Peyer's patch (tissue), 4 donors: ENCODE measurements at regions not wholly inside any gene's neighbourhood (a gene's known extent, or its start where the extent isn't known, plus 50 kb on each side); places are given as distances from the start of the nearest gene placed in this dataset.

Source experiments
- DNase-seq, 3 donors: peaks; one replicate each; pipeline ENCODE4 v3.0.0-alpha.2; 2017 to 2019
- H3K27ac ChIP-seq, 4 donors: fragments of 200-600 bp; sonication (generic); one replicate each; pipeline ENCODE4 v1.5.1; 2016 to 2019
- H3K27me3 ChIP-seq, 2 donors: fragments of 200-600 bp; sonication (generic); one replicate each; pipeline ENCODE4 v1.5.1; 2019
- H3K36me3 ChIP-seq, 3 donors: fragments of 200-600 bp; sonication (generic); one replicate each; pipeline ENCODE4 v1.5.1; 2016 to 2019
- H3K4me1 ChIP-seq, 4 donors: fragments of 200-600 bp; sonication (generic); one replicate each; pipeline ENCODE4 v1.5.1; 2016 to 2019
- H3K4me3 ChIP-seq, 4 donors: fragments of 200-600 bp; sonication (generic); 1 replicate in 3 of 4; 2 replicates in 1 of 4; pipeline ENCODE4 v1.5.1; 2016 to 2019; ENCODE audit warnings: mild to moderate bottlenecking in 1 of 4
- H3K9me3 ChIP-seq, 4 donors: fragments of 200-600 bp; sonication (generic); one replicate each; pipeline ENCODE4 v1.5.1; 2016 to 2019; ENCODE audit warnings: mild to moderate bottlenecking in 1 of 4
- CTCF ChIP-seq, 6 experiments: fragments of 450-650 bp in 4 of 6; fragments of 200-600 bp in 2 of 6; sonication (generic) in 1 of 6; IDR thresholded peaks; one replicate each; pipeline ENCODE4 v1.5.1; 2017 to 2019; ENCODE audit warnings: antibody characterized with exemption in 6 of 6, mild to moderate bottlenecking in 3 of 6, moderate library complexity in 1 of 6
- POLR2A ChIP-seq, 2 donors: fragments of 450-650 bp; IDR thresholded peaks; one replicate each; pipeline ENCODE4 v1.5.1; 2017; ENCODE audit warnings: antibody characterized with exemption in 2 of 2, mild to moderate bottlenecking in 2 of 2, moderate library complexity in 2 of 2

GRCh38 chr1:29835406-29835805 lies 599.1 kb downstream of the PTPRU start:
- no peaks in the 10 kb centered on the region for H3K9me3 ChIP-seq
- H3K36me3 ChIP-seq = no peaks in the 10 kb centered on the region
- H3K4me1 ChIP-seq = no peaks in the 10 kb centered on the region
- no peak overlapping the region for H3K27ac ChIP-seq
- H3K4me3 ChIP-seq = no peak overlapping the region
- H3K27me3 ChIP-seq = no peaks in the 10 kb centered on the region
- no peak for DNase-seq
- TF ChIP-seq POLR2A (IDR thresholded peaks at IDR 0.05) = no peak

- H3K9me3 ChIP-seq = no peaks in the 10 kb centered on the region
- TF ChIP-seq POLR2A (IDR thresholded peaks at IDR 0.05) = no peak
- no peak for TF ChIP-seq CTCF (IDR thresholded peaks at IDR 0.05)
- no peaks in the 10 kb centered on the region for H3K36me3 ChIP-seq
- H3K4me1 ChIP-seq = no peaks in the 10 kb centered on the region
- peak in 1 of 3 donors; percentile 45 for DNase-seq
- no peak overlapping the region for H3K4me3 ChIP-seq
- no peaks in the 10 kb centered on the region for H3K27me3 ChIP-seq
- H3K27ac ChIP-seq = no peak overlapping the region
Measured at GRCh38 chr1:29833581-29833980, 597.3 kb downstream of the PTPRU start.

GRCh38 chr1:29832936-29833335 lies 596.6 kb downstream of the PTPRU start:
- H3K27me3 ChIP-seq = no peaks in the 10 kb centered on the region
- H3K36me3 ChIP-seq = no peaks in the 10 kb centered on the region
- no peaks in the 10 kb centered on the region for H3K4me1 ChIP-seq
- H3K9me3 ChIP-seq = no peaks in the 10 kb centered on the region
- H3K27ac ChIP-seq = no peak overlapping the region
- H3K4me3 ChIP-seq = no peak overlapping the region
- DNase-seq = no peak
- TF ChIP-seq POLR2A (IDR thresholded peaks at IDR 0.05) = no peak
- TF ChIP-seq CTCF (IDR thresholded peaks at IDR 0.05) = no peak

GRCh38 chr1:29832471-29832870 lies 596.1 kb downstream of the PTPRU start:
- Histone ChIP-seq H3K9me3 (no peaks in the 10 kb centered on the region), H3K36me3 (no peaks in the 10 kb centered on the region), H3K27me3 (no peaks in the 10 kb centered on the region), H3K4me3 (no peak overlapping the region), H3K4me1 (no peaks in the 10 kb centered on the region), H3K27ac (no peak overlapping the region)
- DNase-seq = no peak
- TF ChIP-seq POLR2A (IDR thresholded peaks at IDR 0.05) = no peak
- TF ChIP-seq CTCF (IDR thresholded peaks at IDR 0.05) = no peak

GRCh38 chr1:29831500-29832117 lies 595.3 kb downstream of the PTPRU start:
- no peak overlapping the region for H3K4me3 ChIP-seq
- H3K27me3 ChIP-seq = no peaks in the 10 kb centered on the region
- no peaks in the 10 kb centered on the region for H3K36me3 ChIP-seq
- DNase-seq = no peak
- no peaks in the 10 kb centered on the region for H3K4me1 ChIP-seq
- no peak overlapping the region for H3K27ac ChIP-seq
- no peaks in the 10 kb centered on the region for H3K9me3 ChIP-seq
- TF ChIP-seq POLR2A (IDR thresholded peaks at IDR 0.05) (no peak), CTCF (IDR thresholded peaks at IDR 0.05) (no peak)

- H3K4me3 ChIP-seq = no peak overlapping the region
- H3K9me3 ChIP-seq = no peaks in the 10 kb centered on the region
- TF ChIP-seq CTCF (IDR thresholded peaks at IDR 0.05) (no peak), POLR2A (IDR thresholded peaks at IDR 0.05) (no peak)
- H3K27ac ChIP-seq = no peak overlapping the region
- no peaks in the 10 kb centered on the region for H3K4me1 ChIP-seq
- no peak for DNase-seq
- H3K36me3 ChIP-seq = no peaks in the 10 kb centered on the region
- H3K27me3 ChIP-seq = no peaks in the 10 kb centered on the region
Measured at GRCh38 chr1:29830916-29831315, 594.6 kb downstream of the PTPRU start.
